GM21515 (cell line): ENCODE measurements at regions not wholly inside any gene's neighbourhood (a gene's known extent, or its start where the extent isn't known, plus 50 kb on each side); places are given as distances from the start of the nearest gene placed in this dataset.

Source experiments
- ATAC-seq: cut with Tn5 transposase; IDR thresholded peaks from one replicate; pipeline ENCODE4 v1.9.1; 2021; ENCODE audit not compliant: unreplicated experiment

- no peak for ATAC-seq
Measured at GRCh38 chr5:174159327-174160114, 114.0 kb downstream of the NSG2 start.

DNA sequence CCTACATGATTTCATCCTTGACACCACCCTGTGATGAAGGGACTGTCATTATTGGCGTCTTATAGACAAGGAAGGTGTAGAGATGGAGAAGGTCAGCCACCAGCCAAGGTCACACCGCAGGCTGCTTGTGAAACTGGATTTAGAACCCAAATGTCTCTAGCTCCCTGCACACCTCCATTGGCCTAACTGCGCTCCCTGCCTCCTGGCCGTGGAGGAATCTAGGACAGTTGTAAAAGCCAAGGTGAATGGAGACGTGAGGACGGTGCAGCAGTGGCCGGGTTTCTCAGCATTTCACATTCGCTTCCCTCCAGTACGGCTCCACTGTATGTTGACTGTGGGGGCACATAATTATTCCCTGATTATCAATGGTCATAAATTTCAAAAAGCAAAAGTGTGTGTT, 119.9 kb downstream of the NSG2 start:
- no peak for ATAC-seq

DNA sequence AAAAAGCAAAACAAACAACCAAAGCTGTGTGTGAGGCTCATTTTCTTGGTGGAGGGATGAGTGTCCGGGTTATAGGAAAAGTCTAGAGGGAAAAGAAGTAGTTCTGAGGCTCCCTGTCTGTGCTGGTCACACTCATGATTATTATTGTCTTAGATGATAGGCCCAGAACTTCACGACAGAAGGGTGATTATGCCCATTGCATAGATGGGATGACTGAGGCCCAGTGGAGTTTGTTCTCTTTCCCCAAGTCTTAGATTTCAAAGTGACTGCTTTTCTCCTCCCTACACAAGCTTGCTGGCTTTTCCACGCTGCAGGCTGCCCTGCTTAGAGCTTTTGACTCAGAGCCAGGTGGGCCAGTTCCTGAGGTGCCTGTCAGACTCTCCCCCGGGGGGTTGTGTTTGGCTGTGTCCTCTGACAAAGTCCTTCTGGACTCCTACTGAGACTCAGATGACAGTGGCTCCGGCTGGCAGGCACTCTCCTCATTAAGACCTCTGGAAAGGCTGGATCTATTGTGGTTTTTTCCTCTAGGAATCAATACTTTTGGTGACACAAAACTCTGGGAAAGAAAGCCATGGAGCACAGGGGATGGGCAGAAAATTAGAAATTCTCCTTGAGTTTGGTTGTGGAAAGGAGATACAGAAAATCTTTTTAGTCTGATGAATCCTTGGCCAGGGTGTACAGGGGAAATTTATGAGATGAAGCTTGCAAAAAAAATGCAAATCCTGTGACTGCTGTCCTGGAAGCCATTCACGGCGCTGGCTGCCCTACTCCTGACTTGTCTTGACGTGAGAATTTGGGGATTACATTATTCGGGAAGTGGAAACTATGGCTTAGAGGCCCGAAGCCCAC, 120.9 kb downstream of the NSG2 start:
- no peak for ATAC-seq

- ATAC-seq = no peak
Measured at GRCh38 chr5:174167080-174167910, 121.8 kb downstream of the NSG2 start.

- no peak for ATAC-seq
Measured at GRCh38 chr5:174172152-174172551, 126.6 kb downstream of the NSG2 start.

DNA sequence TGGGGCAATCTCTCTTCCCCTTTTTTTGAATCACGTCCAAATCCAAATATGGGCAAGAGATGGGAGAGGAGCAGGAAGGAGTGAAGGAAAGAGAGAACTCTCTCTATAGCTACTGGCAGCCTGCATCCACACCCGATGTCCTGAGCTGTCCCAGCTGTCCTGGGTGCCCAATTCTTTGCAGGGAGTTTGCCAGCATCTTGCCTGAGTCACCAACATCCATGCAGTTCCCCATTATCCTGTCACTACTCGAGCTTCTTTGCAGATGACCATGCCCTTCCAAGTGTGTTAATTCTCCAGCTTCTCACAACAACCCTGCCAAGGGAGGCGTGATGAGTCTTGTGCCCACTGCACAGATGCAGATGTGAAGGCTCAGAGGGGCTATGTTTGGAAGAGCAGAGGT, 127.1 kb downstream of the NSG2 start:
- ATAC-seq = no peak

GRCh38 chr5:174173766-174174165, 128.3 kb downstream of the NSG2 start:
- ATAC-seq = no peak

GRCh38 chr5:174175716-174176268, 130.3 kb downstream of the NSG2 start:
- no peak for ATAC-seq

DNA sequence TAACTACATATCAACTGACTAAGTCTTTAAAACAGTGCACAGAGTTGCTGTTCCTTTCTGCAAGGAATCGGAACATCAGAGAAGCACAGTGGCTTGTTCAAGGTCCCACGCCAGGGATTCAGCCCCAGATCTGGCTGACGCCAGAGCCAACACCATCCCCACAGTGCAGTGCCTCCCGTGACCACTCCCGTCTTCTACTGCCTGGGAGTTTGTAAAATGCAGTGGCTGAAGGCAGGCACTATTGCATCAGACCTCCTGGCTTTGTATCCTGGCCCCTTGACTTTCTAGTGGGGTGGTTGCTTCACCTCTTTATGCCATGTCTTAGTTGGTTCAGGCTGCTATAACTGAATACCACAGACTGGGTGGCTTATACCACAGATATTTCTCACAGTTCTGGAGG, 131.0 kb downstream of the NSG2 start:
- no peak for ATAC-seq

GRCh38 chr5:174177531-174177930, 132.0 kb downstream of the NSG2 start:
- ATAC-seq = no peak

DNA sequence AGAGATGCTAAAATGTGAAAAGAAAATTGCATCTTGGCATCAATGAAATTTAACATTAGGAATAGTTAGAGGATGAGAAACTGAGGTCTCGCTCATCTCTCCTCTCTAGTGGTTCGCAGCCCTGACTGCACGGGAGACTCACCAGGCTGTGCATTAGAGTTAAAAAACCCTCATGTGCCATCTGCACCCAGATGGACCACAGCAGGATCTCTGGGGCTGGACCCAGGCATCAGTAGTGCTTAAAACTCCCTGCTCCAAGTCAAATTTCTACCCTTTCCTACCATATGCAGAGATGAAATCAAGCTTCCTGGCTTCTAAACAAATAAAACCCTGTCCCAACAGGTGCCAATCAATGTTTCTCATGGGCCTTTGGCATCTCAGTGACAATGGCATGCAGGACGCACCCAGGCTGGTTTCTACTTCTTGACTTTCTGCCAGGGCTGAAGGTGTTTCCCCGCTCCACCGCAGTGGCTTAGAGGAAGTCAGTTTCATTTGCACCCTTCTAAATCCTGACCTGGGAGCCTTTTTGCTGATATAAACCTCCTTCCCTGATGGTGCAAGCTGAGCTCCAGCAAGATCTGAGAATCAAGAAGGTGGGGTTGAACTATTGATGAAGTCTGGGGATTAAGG, 132.6 kb downstream of the NSG2 start:
- no peak for ATAC-seq

DNA sequence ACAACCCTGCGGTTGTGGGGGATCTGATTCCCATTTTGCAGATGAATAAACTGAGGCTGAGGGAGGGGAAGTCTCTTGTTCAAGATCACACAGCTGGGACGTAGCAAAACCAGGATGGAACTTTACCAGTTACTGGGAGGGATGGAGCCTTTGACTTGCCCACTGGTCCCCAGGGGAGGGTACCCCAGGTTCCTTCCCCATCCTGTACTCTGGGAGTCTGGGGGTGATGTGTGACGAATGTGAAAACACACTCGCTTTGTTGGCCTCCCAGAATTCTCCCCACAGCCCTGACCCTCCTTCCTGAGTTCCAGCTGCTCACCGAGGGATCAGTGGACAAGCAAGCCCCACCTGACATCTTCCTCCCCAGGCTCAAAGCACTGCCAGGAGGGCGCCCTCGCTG, 135.1 kb downstream of the NSG2 start:
- no peak for ATAC-seq

DNA sequence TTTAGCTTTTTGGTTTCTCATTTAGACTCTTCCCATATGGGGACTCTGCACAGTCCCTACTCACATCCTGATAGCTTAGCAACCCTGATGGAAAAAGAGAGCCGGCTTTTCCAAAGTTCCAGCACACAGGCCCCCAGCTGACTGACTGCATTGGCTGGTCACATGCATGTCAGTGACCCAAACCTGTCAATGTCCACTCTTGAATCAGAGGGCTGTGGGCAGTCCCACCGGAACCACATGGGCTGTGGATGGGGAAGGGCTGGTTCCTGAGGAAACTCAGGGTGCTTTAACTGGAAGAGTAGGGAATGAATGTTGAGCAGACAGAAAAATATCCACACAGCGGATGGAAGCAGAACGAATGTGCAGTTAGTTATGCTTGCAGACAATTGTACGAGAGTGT, 136.6 kb downstream of the NSG2 start:
- ATAC-seq = no peak

- no peak for ATAC-seq
Measured at GRCh38 chr5:174183701-174184100, 138.2 kb downstream of the NSG2 start.

GRCh38 chr5:174185506-174185905, 140.0 kb downstream of the NSG2 start:
- ATAC-seq = no peak

GRCh38 chr5:174186096-174186695, 140.7 kb downstream of the NSG2 start:
- no peak for ATAC-seq

DNA sequence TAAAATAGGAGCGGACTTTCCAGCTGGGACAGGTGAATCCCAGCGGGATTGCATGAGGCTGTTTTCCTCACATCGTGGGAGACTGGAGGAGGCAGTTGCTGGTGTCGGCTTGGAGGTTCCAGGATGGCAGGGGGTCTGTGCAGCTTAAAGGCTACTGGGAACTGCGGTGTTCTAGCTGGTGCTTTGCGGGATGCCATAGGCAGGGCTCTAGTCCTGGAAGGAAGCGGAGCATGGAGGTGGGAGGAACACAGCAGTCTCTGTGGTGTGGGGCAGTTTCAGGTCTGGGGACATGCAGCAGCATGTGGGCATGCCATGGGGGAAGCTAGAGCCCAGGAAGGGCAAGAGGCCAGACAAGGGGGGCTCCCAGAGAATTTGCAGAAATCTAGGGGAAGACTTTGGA, 141.5 kb downstream of the NSG2 start:
- ATAC-seq = no peak

GRCh38 chr5:174187481-174187880, 142.0 kb downstream of the NSG2 start:
- no peak for ATAC-seq

DNA sequence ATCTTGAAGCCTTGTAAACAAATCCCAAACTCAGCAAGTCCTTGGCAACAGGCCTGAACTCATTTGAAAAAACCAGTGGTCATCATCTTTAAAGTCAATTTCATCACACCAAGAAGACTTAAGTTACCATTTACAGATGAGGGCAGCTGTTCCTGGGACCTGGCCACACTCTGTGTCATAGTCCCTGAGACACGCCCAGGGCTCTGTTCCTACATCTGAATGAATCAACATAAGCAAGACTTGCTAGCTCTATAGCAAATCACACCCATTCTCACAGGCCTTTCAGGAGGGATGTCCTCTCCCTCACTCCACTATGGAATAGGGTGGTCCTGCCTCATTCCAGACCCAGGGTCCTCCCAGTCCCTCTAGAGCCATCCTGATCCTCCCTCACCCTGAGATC, 142.8 kb downstream of the NSG2 start:
- ATAC-seq = no peak
